Stimulated activated CD4-positive, alpha-beta T cell treated with anti-CD3 and anti-CD28 coated beads, TNF-alpha, amount 100 ng/mL, for 48 hours (primary cell): ENCODE measurements at regions not wholly inside any gene's neighbourhood (a gene's known extent, or its start where the extent isn't known, plus 50 kb on each side); places are given as distances from the start of the nearest gene placed in this dataset.

ENCODE experiments used
- DNase-seq, 3 donors: peaks; one replicate each; pipeline ENCODE4 v3.0.0-alpha.2; 2020; ENCODE audit warnings: low read depth in 3 of 3

- DNase-seq: no peak
These were observed 255.8 kb downstream of the RHOU start for GRCh38 chr1:228990906-228991569.

GRCh38 chr1:228992044-228992443, 256.8 kb downstream of the RHOU start:
- no peak for DNase-seq

GRCh38 chr1:228992907-228993535, 257.7 kb downstream of the RHOU start:
- no peak for DNase-seq

GRCh38 chr1:228994676-228995594, 259.7 kb downstream of the RHOU start:
- DNase-seq: no peak

GRCh38 chr1:228996281-228996680, 261.0 kb downstream of the RHOU start:
- DNase-seq: no peak

GRCh38 chr1:228997721-228998144, 262.5 kb downstream of the RHOU start:
- DNase-seq: no peak

GRCh38 chr1:228998179-228998578, 262.9 kb downstream of the RHOU start:
- DNase-seq: no peak

GRCh38 chr1:228999446-229000170, 264.3 kb downstream of the RHOU start:
- DNase-seq: no peak

- DNase-seq: no peak
These were observed 264.9 kb downstream of the RHOU start for GRCh38 chr1:229000187-229000586.

- no peak for DNase-seq
These were observed 266.3 kb downstream of the RHOU start for GRCh38 chr1:229001467-229002011.

GRCh38 chr1:229002037-229002436, 266.8 kb downstream of the RHOU start:
- DNase-seq: no peak

- no peak for DNase-seq
These were observed 267.2 kb downstream of the RHOU start for GRCh38 chr1:229002451-229002960.

GRCh38 chr1:229003233-229004031, 267.5 kb upstream of the RAB4A start:
- DNase-seq: no peak

GRCh38 chr1:229004066-229004833, 266.7 kb upstream of the RAB4A start:
- DNase-seq: no peak

GRCh38 chr1:229005097-229005496, 265.8 kb upstream of the RAB4A start:
- DNase-seq: no peak

- DNase-seq: no peak
These were observed 265.4 kb upstream of the RAB4A start for GRCh38 chr1:229005556-229005955.

- no peak for DNase-seq
These were observed 264.6 kb upstream of the RAB4A start for GRCh38 chr1:229006121-229006870.

GRCh38 chr1:229007167-229007566, 263.7 kb upstream of the RAB4A start:
- no peak for DNase-seq

GRCh38 chr1:229007701-229008100, 263.2 kb upstream of the RAB4A start:
- no peak for DNase-seq
